Caco-2 (cell line): ENCODE measurements at regions not wholly inside any gene's neighbourhood (a gene's known extent, or its start where the extent isn't known, plus 50 kb on each side); places are given as distances from the start of the nearest gene placed in this dataset.

Experiments used
- BruUV-seq: library from RNA; stranded (reverse); fragments of 400-500 nt; replicated peaks from 2 replicates; lab custom pipeline; 2021; lab: Mats Ljungman, UMichigan
- CTCF ChIA-PET: fragments of 300-600 bp; sonication (Branson Sonifier 250); formaldehyde crosslinking; loops from one replicate; lab custom pipeline; 2022; ENCODE audit warnings: antibody characterized with exemption; lab: Charles Lee
- POLR2A ChIA-PET: fragments of 300-600 bp; sonication (Branson Sonifier 250); formaldehyde crosslinking; loops from one replicate; lab custom pipeline; 2022; ENCODE audit warnings: antibody characterized with exemption; lab: Charles Lee
- DNase-seq, 2 experiments: peaks; one replicate each; pipeline versions ENCODE4 v3.0.0 to v3.0.0-alpha.2; 2020 to 2022
- H3K27me3 ChIP-seq: replicated peaks from 2 replicates; pipeline ENCODE4 v1.6.0; 2011; ENCODE audit warnings: low read length; ENCODE audit not compliant: control insufficient read depth, insufficient read depth
- H3K36me3 ChIP-seq: 2 replicates; pipeline ENCODE4 v1.5.1; 2011; ENCODE audit warnings: low read length; ENCODE audit not compliant: control insufficient read depth, insufficient read depth
- H3K4me1 ChIP-seq: fragments of 250-450 bp; sonication (Bioruptor Pico); 2 replicates; pipeline ENCODE4 v1.5.1; 2020; ENCODE audit warnings: mild to moderate bottlenecking
- H3K4me3 ChIP-seq: 2 replicates; pipeline ENCODE4 v1.5.1; 2011; ENCODE audit warnings: low read depth, mild to moderate bottlenecking, control low read depth, low read length
- H3K9me3 ChIP-seq: fragments of 250-450 bp; sonication (Bioruptor Pico); 2 replicates; pipeline ENCODE4 v1.5.1; 2020; ENCODE audit warnings: mild to moderate bottlenecking, moderate library complexity
- H3K27ac Mint-ChIP-seq: one replicate; pipeline ENCODE4 v1.8.0; 2022; ENCODE audit warnings: mixed read lengths; ENCODE audit not compliant: unreplicated experiment
- H3K27me3 Mint-ChIP-seq: one replicate; pipeline ENCODE4 v1.8.0; 2022; ENCODE audit warnings: mixed read lengths; ENCODE audit not compliant: insufficient read depth, unreplicated experiment
- H3K36me3 Mint-ChIP-seq: one replicate; pipeline ENCODE4 v1.8.0; 2022; ENCODE audit warnings: mild to moderate bottlenecking, mixed read lengths; ENCODE audit not compliant: insufficient read depth, unreplicated experiment
- H3K4me1 Mint-ChIP-seq: one replicate; pipeline ENCODE4 v1.8.0; 2022; ENCODE audit warnings: low read depth, mixed read lengths; ENCODE audit not compliant: unreplicated experiment
- H3K4me3 Mint-ChIP-seq: one replicate; pipeline ENCODE4 v1.8.0; 2022; ENCODE audit warnings: mild to moderate bottlenecking, moderate library complexity, mixed read lengths; ENCODE audit not compliant: unreplicated experiment
- H3K9me3 Mint-ChIP-seq: one replicate; pipeline ENCODE4 v1.8.0; 2022; ENCODE audit warnings: mixed read lengths; ENCODE audit not compliant: unreplicated experiment
- CTCF ChIP-seq, 2 experiments: fragments of 200-600 bp in 1 of 2; IDR thresholded peaks; 1 replicate in 1 of 2; 2 replicates in 1 of 2; pipeline versions ENCODE4 v1.5.1 to v1.8.0; 2011 to 2022; ENCODE audit warnings: antibody characterized with exemption in 1 of 2, control low read depth in 1 of 2, inconsistent platforms in 1 of 2, low read depth in 1 of 2, low read length in 1 of 2, mild to moderate bottlenecking in 1 of 2, moderate library complexity in 1 of 2; ENCODE audit not compliant: insufficient read depth in 1 of 2, severe bottlenecking in 1 of 2, unreplicated experiment in 1 of 2
- intact Hi-C: fragments of 100-400 bp; cut with micrococcal nuclease; formaldehyde crosslinking; loops from one replicate; pipeline ENCODE4 v1.10.0; 2022; ENCODE audit not compliant: unreplicated experiment

DNA sequence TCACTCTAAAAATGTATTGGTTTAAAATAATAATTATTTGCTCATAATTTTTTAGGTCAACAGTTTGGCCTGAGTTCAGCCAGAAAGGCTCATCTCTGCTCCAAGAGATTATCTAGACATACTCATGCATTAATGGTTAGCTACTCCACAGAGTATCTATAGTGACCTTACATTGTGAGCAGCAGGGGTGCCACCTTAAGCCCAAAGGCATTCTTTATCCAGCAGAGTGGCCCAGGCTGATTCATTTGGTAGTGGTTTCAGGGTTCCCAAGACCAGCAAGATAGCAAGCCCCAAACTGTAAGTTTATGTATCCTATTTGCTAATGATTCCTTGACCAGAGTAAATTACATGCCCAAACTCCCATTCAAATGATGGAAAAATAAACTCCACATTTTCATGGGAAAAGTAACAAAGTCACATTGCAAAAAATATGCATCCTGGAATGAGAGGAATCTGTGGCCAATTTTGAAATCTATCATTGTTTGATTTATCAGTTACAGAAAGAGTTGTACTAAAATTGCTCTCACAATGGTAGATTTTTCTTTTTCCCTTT lies 182.6 kb upstream of the KCNK2 start:
- Mint-ChIP-seq H3K4me1 (no peaks in the 10 kb centered on the region), H3K9me3 (no peaks in the 10 kb centered on the region), H3K27ac (no peak overlapping the region), H3K4me3 (no peak overlapping the region), H3K27me3 (no peaks in the 10 kb centered on the region), H3K36me3 (no peaks in the 10 kb centered on the region)
- POLR2A ChIA-PET, result no interaction called here
- intact Hi-C loops, result no loop called here
- H3K27me3 ChIP-seq, result no peaks in the 10 kb centered on the region
- no peak overlapping the region for H3K4me3 ChIP-seq
- no peaks in the 10 kb centered on the region for H3K36me3 ChIP-seq
- TF ChIP-seq CTCF (IDR thresholded peaks at IDR 0.05; ENCODE audit: insufficient read depth in 1 of 2, low read depth in 1 of 2, low read length in 1 of 2, severe bottlenecking in 1 of 2, unreplicated experiment in 1 of 2), result no peak
- DNase-seq, result no peak
- H3K9me3 ChIP-seq, result no peaks in the 10 kb centered on the region
- CTCF ChIA-PET, result no interaction called here
- no TSS peak for BruUV-seq
- H3K4me1 ChIP-seq, result no peaks in the 10 kb centered on the region; the same call in 1 of the 2 replicates

DNA sequence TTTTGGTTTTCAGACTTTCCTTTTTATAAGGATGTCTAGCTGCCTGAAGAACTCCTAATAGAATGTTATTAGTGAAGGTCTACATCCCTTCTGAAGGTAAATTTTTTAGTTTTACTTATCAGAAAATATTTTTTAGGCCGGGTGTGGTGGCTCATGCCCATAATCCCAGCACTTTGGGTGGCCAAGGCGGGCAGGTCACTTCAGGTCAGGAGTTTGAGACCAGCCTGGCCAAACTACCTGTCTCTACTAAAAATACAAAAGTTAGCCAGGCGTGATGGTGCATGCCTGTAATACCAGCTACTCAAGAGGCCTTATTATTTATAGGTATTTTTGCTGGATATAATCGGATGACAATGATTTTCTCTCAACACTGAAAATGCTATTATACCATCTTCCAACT lies 181.9 kb upstream of the KCNK2 start:
- no peaks in the 10 kb centered on the region for H3K36me3 ChIP-seq
- Mint-ChIP-seq H3K4me1 (no peaks in the 10 kb centered on the region), H3K27ac (no peak overlapping the region), H3K4me3 (no peak overlapping the region), H3K27me3 (no peaks in the 10 kb centered on the region), H3K9me3 (no peaks in the 10 kb centered on the region), H3K36me3 (no peaks in the 10 kb centered on the region)
- H3K4me1 ChIP-seq, result no peaks in the 10 kb centered on the region; the same call in 1 of the 2 replicates
- H3K9me3 ChIP-seq, result no peaks in the 10 kb centered on the region
- intact Hi-C loops, result no loop called here
- no TSS peak for BruUV-seq
- CTCF ChIA-PET, result no interaction called here
- TF ChIP-seq CTCF (IDR thresholded peaks at IDR 0.05; ENCODE audit: insufficient read depth in 1 of 2, low read depth in 1 of 2, low read length in 1 of 2, severe bottlenecking in 1 of 2, unreplicated experiment in 1 of 2), result no peak
- no peak overlapping the region for H3K4me3 ChIP-seq
- no peak for DNase-seq
- POLR2A ChIA-PET, result no interaction called here
- no peaks in the 10 kb centered on the region for H3K27me3 ChIP-seq

GRCh38 chr1:214901718-214902117 lies 180.8 kb upstream of the KCNK2 start:
- Histone ChIP-seq H3K9me3 (no peaks in the 10 kb centered on the region), H3K4me3 (no peak overlapping the region), H3K27me3 (no peaks in the 10 kb centered on the region), H3K4me1 (no peaks in the 10 kb centered on the region; the same call in 1 of the 2 replicates), H3K36me3 (no peaks in the 10 kb centered on the region)
- no peak for DNase-seq
- intact Hi-C loops, result no loop called here
- Mint-ChIP-seq H3K4me3 (no peak overlapping the region), H3K27me3 (no peaks in the 10 kb centered on the region), H3K9me3 (no peaks in the 10 kb centered on the region), H3K27ac (no peak overlapping the region), H3K36me3 (no peaks in the 10 kb centered on the region), H3K4me1 (no peaks in the 10 kb centered on the region)
- ChIA-PET CTCF (no interaction called here), POLR2A (no interaction called here)
- TF ChIP-seq CTCF (IDR thresholded peaks at IDR 0.05; ENCODE audit: insufficient read depth in 1 of 2, low read depth in 1 of 2, low read length in 1 of 2, severe bottlenecking in 1 of 2, unreplicated experiment in 1 of 2), result no peak
- no TSS peak for BruUV-seq
